ENCODE measurements at regions not wholly inside any gene's neighbourhood (a gene's known extent, or its start where the extent isn't known, plus 50 kb on each side); places are given as distances from the start of the nearest gene placed in this dataset.

DNA sequence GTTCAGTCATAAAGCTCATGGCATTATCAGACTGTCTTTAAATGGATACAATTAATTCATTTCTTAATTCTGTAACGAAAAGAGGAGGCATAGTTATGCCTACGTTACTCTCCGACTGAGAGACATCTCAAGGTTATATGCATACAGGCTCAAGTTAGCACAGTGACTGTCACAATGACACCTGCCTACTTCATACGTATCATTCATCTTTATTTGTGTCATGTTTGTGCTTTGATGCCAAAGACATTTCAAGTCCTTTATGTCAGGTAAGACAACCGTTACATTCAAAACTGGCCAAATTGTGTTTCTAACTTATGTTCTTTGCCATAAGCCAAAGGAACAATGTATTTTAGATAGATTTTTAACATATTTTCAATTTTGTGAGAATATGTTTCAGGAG is 328.8 kb upstream of the NRG3 start:
- DNase-seq: no peak
- Histone ChIP-seq H3K9me3 (no peaks in the 10 kb centered on the region), H3K27ac (no peak overlapping the region), H3K4me1 (no peaks in the 10 kb centered on the region), H3K36me3 (no peaks in the 10 kb centered on the region), H3K4me3 (no peak overlapping the region), H3K27me3 (no peaks in the 10 kb centered on the region)
- TF ChIP-seq POLR2A (IDR thresholded peaks at IDR 0.05): no peak
- TF ChIP-seq, protein P1, sequence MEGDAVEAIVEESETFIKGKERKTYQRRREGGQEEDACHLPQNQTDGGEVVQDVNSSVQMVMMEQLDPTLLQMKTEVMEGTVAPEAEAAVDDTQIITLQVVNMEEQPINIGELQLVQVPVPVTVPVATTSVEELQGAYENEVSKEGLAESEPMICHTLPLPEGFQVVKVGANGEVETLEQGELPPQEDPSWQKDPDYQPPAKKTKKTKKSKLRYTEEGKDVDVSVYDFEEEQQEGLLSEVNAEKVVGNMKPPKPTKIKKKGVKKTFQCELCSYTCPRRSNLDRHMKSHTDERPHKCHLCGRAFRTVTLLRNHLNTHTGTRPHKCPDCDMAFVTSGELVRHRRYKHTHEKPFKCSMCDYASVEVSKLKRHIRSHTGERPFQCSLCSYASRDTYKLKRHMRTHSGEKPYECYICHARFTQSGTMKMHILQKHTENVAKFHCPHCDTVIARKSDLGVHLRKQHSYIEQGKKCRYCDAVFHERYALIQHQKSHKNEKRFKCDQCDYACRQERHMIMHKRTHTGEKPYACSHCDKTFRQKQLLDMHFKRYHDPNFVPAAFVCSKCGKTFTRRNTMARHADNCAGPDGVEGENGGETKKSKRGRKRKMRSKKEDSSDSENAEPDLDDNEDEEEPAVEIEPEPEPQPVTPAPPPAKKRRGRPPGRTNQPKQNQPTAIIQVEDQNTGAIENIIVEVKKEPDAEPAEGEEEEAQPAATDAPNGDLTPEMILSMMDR (IDR thresholded peaks at IDR 0.05): no peak

- Histone ChIP-seq H3K27me3 (no peaks in the 10 kb centered on the region), H3K4me3 (no peak overlapping the region), H3K4me1 (no peaks in the 10 kb centered on the region), H3K36me3 (no peaks in the 10 kb centered on the region), H3K9me3 (no peaks in the 10 kb centered on the region), H3K27ac (no peak overlapping the region)
- TF ChIP-seq POLR2A (IDR thresholded peaks at IDR 0.05): no peak
- TF ChIP-seq, protein P1 (IDR thresholded peaks at IDR 0.05): no peak
- no peak for DNase-seq
These were observed 326.8 kb upstream of the NRG3 start for GRCh38 chr10:81548160-81548559.

- H3K9me3 ChIP-seq: no peaks in the 10 kb centered on the region
- no peak overlapping the region for H3K4me3 ChIP-seq
- H3K27me3 ChIP-seq: no peaks in the 10 kb centered on the region
- no peaks in the 10 kb centered on the region for H3K36me3 ChIP-seq
- TF ChIP-seq POLR2A (IDR thresholded peaks at IDR 0.05): no peak
- TF ChIP-seq, protein P1 (IDR thresholded peaks at IDR 0.05): no peak
- DNase-seq: no peak
- no peaks in the 10 kb centered on the region for H3K4me1 ChIP-seq
- no peak overlapping the region for H3K27ac ChIP-seq
These were observed 310.9 kb upstream of the NRG3 start for GRCh38 chr10:81564143-81564542.

DNA sequence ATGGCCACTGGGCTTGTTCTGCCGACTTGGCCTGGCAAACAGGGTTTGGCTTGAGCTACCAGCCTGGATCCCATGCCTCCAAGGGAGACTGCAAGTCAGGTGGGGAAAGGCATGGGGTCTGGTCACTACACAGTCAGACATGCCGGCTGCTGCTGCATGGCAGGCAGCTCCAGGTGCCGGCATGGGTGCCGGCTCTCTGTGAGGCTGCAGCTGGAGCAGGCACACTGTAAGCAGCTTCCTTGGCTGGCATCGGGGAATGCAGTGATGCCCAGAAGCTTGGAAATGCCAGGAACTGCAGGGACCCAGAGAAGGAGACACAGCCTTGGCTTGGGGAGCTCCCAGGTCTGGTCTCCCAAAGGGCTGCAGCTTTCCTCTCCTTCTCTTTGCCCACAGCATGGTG is 305.5 kb upstream of the NRG3 start:
- Histone ChIP-seq H3K36me3 (no peaks in the 10 kb centered on the region), H3K4me1 (no peaks in the 10 kb centered on the region), H3K9me3 (no peaks in the 10 kb centered on the region), H3K27me3 (no peaks in the 10 kb centered on the region), H3K27ac (no peak overlapping the region), H3K4me3 (no peak overlapping the region)
- no peak for TF ChIP-seq POLR2A (IDR thresholded peaks at IDR 0.05)
- TF ChIP-seq, protein P1 (IDR thresholded peaks at IDR 0.05): no peak
- no peak for DNase-seq

DNA sequence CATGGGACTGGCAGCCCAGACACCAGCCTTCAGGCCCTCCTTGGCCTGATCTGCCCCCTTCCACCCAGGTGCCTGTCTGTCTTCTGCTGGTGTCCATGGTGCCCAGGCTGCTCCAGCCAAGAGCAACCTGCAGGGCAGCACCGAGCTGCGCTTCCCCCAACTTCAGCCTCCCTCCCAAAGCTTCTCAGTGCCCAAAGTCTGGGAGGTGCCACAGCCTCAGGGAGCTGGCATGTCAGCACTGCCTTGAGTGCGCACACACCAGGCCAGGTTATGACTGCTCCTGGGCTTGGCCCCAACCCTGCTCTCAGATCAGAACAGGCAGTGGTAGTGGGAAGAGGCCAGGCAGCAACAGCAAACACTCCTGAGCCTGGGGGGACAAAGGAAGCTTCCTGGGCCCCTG is 304.6 kb upstream of the NRG3 start:
- Histone ChIP-seq H3K36me3 (no peaks in the 10 kb centered on the region), H3K27ac (no peak overlapping the region), H3K4me1 (no peaks in the 10 kb centered on the region), H3K4me3 (no peak overlapping the region), H3K27me3 (no peaks in the 10 kb centered on the region), H3K9me3 (no peaks in the 10 kb centered on the region)
- TF ChIP-seq, protein P1 (IDR thresholded peaks at IDR 0.05): no peak
- TF ChIP-seq POLR2A (IDR thresholded peaks at IDR 0.05): no peak
- DNase-seq: no peak
